PFSK-1 (cell line): ENCODE measurements at regions not wholly inside any gene's neighbourhood (a gene's known extent, or its start where the extent isn't known, plus 50 kb on each side); places are given as distances from the start of the nearest gene placed in this dataset.

ENCODE experiments used
- FOXP2 ChIP-seq: optimal IDR thresholded peaks from 2 replicates; pipeline ENCODE3; 2011; ENCODE audit warnings: borderline replicate concordance, control low read depth, inconsistent platforms; ENCODE audit not compliant: insufficient read depth; ENCODE audit errors: extremely low read length, extremely low read depth
- POLR2AphosphoS5 ChIP-seq: IDR thresholded peaks from 2 replicates; pipeline ENCODE4 v1.6.1; 2012; ENCODE audit warnings: low read depth, mild to moderate bottlenecking, control low read depth, low read length, moderate library complexity
- REST ChIP-seq, 2 experiments: IDR thresholded peaks; 2 replicates each; pipeline versions ENCODE4 v1.6.1 to v1.8.0; 2011 to 2012; ENCODE audit warnings: low read depth in 2 of 2, low read length in 2 of 2, control low read depth in 1 of 2, inconsistent platforms in 1 of 2, mild to moderate bottlenecking in 1 of 2, moderate library complexity in 1 of 2; ENCODE audit not compliant: insufficient read depth in 1 of 2
- SIN3A ChIP-seq: IDR thresholded peaks from 2 replicates; pipeline ENCODE4 v1.6.1; 2012; ENCODE audit warnings: mild to moderate bottlenecking, low read length, moderate library complexity, borderline replicate concordance; ENCODE audit not compliant: insufficient read depth
- TAF1 ChIP-seq: IDR thresholded peaks from 2 replicates; pipeline ENCODE4 v1.6.1; 2012; ENCODE audit warnings: low read length, control low read depth, borderline replicate concordance; ENCODE audit not compliant: insufficient read depth

- TF ChIP-seq REST (IDR thresholded peaks at IDR 0.05; ENCODE audit: insufficient read depth in 1 of 2, low read depth in 2 of 2, low read length in 2 of 2) (no peak), TAF1 (no peak), FOXP2 (no peak), SIN3A (no peak), POLR2AphosphoS5 (no peak)
These were observed 1086.0 kb downstream of the SORCS3 start for GRCh38 chr10:105727131-105727530.

- TF ChIP-seq POLR2AphosphoS5 (no peak), REST (IDR thresholded peaks at IDR 0.05; ENCODE audit: insufficient read depth in 1 of 2, low read depth in 2 of 2, low read length in 2 of 2) (no peak), SIN3A (no peak)
These were observed 1085.1 kb downstream of the SORCS3 start for GRCh38 chr10:105726149-105726548.

- no peak for TF ChIP-seq REST (IDR thresholded peaks at IDR 0.05; ENCODE audit: insufficient read depth in 1 of 2, low read depth in 2 of 2, low read length in 2 of 2)
- no peak for TF ChIP-seq TAF1
- TF ChIP-seq POLR2AphosphoS5 = no peak
- TF ChIP-seq SIN3A = no peak
- TF ChIP-seq FOXP2 = no peak
These were observed 1083.9 kb downstream of the SORCS3 start for GRCh38 chr10:105725007-105725406.

- TF ChIP-seq REST (IDR thresholded peaks at IDR 0.05; ENCODE audit: insufficient read depth in 1 of 2, low read depth in 2 of 2, low read length in 2 of 2) = no peak
- TF ChIP-seq POLR2AphosphoS5 = no peak
- no peak for TF ChIP-seq TAF1
- TF ChIP-seq SIN3A = no peak
- TF ChIP-seq FOXP2 = no peak
These were observed 1077.3 kb downstream of the SORCS3 start for GRCh38 chr10:105718207-105718995.
